Glutamatergic neuron (in vitro differentiated cells): ENCODE measurements at regions not wholly inside any gene's neighbourhood (a gene's known extent, or its start where the extent isn't known, plus 50 kb on each side); places are given as distances from the start of the nearest gene placed in this dataset.

Source experiments
- DNase-seq: peaks from one replicate; pipeline ENCODE4 v3.0.0; 2022
- H3K27ac Mint-ChIP-seq: one replicate; pipeline ENCODE4 v1.8.0; 2020; ENCODE audit warnings: mild to moderate bottlenecking, mixed read lengths, inconsistent platforms; ENCODE audit not compliant: unreplicated experiment
- H3K27me3 Mint-ChIP-seq: one replicate; pipeline ENCODE4 v1.8.0; 2020; ENCODE audit warnings: mild to moderate bottlenecking, moderate library complexity, mixed read lengths, inconsistent platforms; ENCODE audit not compliant: unreplicated experiment
- H3K36me3 Mint-ChIP-seq: one replicate; pipeline ENCODE4 v1.8.0; 2020; ENCODE audit warnings: mild to moderate bottlenecking, mixed read lengths, inconsistent platforms; ENCODE audit not compliant: unreplicated experiment
- H3K4me1 Mint-ChIP-seq: one replicate; pipeline ENCODE4 v1.8.0; 2020; ENCODE audit warnings: mild to moderate bottlenecking, low read depth, mixed read lengths, inconsistent platforms; ENCODE audit not compliant: unreplicated experiment
- H3K4me3 Mint-ChIP-seq: one replicate; pipeline ENCODE4 v1.8.0; 2020; ENCODE audit warnings: mild to moderate bottlenecking, mixed read lengths, inconsistent platforms; ENCODE audit not compliant: unreplicated experiment
- H3K9me3 Mint-ChIP-seq: one replicate; pipeline ENCODE4 v1.8.0; 2020; ENCODE audit warnings: mild to moderate bottlenecking, moderate library complexity, mixed read lengths, inconsistent platforms; ENCODE audit not compliant: unreplicated experiment
- CTCF ChIP-seq: fragments of 200-600 bp; sonication (generic); IDR thresholded peaks from one replicate; pipeline ENCODE4 v1.5.0; 2021; ENCODE audit not compliant: partially characterized antibody, unreplicated experiment

GRCh38 chr18:45290364-45290763 is 324.9 kb upstream of the SLC14A2 start:
- Mint-ChIP-seq H3K9me3 (no peaks in the 10 kb centered on the region), H3K27me3 (no peaks in the 10 kb centered on the region), H3K4me3 (no peak overlapping the region), H3K4me1 (no peaks in the 10 kb centered on the region), H3K36me3 (no peaks in the 10 kb centered on the region), H3K27ac (no peak overlapping the region)
- no peak for TF ChIP-seq CTCF
- no peak for DNase-seq

GRCh38 chr18:45291621-45292615 is 323.4 kb upstream of the SLC14A2 start:
- H3K4me3 Mint-ChIP-seq: no peak overlapping the region
- no peak for TF ChIP-seq CTCF
- no peak overlapping the region for H3K27ac Mint-ChIP-seq
- no peaks in the 10 kb centered on the region for H3K36me3 Mint-ChIP-seq
- H3K9me3 Mint-ChIP-seq: no peaks in the 10 kb centered on the region
- H3K4me1 Mint-ChIP-seq: no peaks in the 10 kb centered on the region
- H3K27me3 Mint-ChIP-seq: no peaks in the 10 kb centered on the region
- no peak for DNase-seq

GRCh38 chr18:45295388-45295787 is 319.9 kb upstream of the SLC14A2 start:
- H3K4me3 Mint-ChIP-seq: no peak overlapping the region
- H3K9me3 Mint-ChIP-seq: no peaks in the 10 kb centered on the region
- no peak for TF ChIP-seq CTCF
- no peak for DNase-seq
- H3K36me3 Mint-ChIP-seq: no peaks in the 10 kb centered on the region
- H3K4me1 Mint-ChIP-seq: no peaks in the 10 kb centered on the region
- H3K27me3 Mint-ChIP-seq: no peaks in the 10 kb centered on the region
- no peak overlapping the region for H3K27ac Mint-ChIP-seq

GRCh38 chr18:45298986-45299385 is 316.3 kb upstream of the SLC14A2 start:
- no peaks in the 10 kb centered on the region for H3K4me1 Mint-ChIP-seq
- H3K27ac Mint-ChIP-seq: no peak overlapping the region
- H3K36me3 Mint-ChIP-seq: no peaks in the 10 kb centered on the region
- no peaks in the 10 kb centered on the region for H3K9me3 Mint-ChIP-seq
- no peak overlapping the region for H3K4me3 Mint-ChIP-seq
- no peaks in the 10 kb centered on the region for H3K27me3 Mint-ChIP-seq
- TF ChIP-seq CTCF: no peak
- no peak for DNase-seq

- no peak for TF ChIP-seq CTCF
- Mint-ChIP-seq H3K4me3 (no peak overlapping the region), H3K36me3 (peaks cover 5% of the 10 kb centered on the region), H3K9me3 (no peaks in the 10 kb centered on the region), H3K27me3 (no peaks in the 10 kb centered on the region), H3K27ac (no peak overlapping the region), H3K4me1 (no peaks in the 10 kb centered on the region)
- DNase-seq: no peak
These were observed 312.2 kb upstream of the SLC14A2 start for GRCh38 chr18:45303026-45303425.
